ENCODE measurements at regions not wholly inside any gene's neighbourhood (a gene's known extent, or its start where the extent isn't known, plus 50 kb on each side); places are given as distances from the start of the nearest gene placed in this dataset.

GRCh38 chr2:37544591-37545031, 126.8 kb downstream of the CDC42EP3 start:
- Histone ChIP-seq H3K56ac (replicated peaks; ENCODE audit: insufficient read length, low read depth, low read length) (no peak overlapping the region), H3K4me1 (replicated peaks in 1 of 4; ENCODE audit: control insufficient read depth in 3 of 4, insufficient read depth in 4 of 4, low read length in 3 of 4) (0 out of 7 replicates have a peak, but pooled peaks cover 0 to 3% (median 0%) of the 10 kb centered on the region in 4 experiments), H2BK5ac (ENCODE audit: low read depth, low read length) (no peak overlapping the region), H3K18ac (ENCODE audit: extremely low read depth, low read length) (no peak overlapping the region), H3K23me2 (ENCODE audit: low read depth, low read length) (no peaks in the 10 kb centered on the region), H3K4me3 (ENCODE audit: extremely low read depth in 1 of 4, insufficient read depth in 2 of 4, low read depth in 3 of 4, low read length in 4 of 4) (no peak overlapping the region), H2AK5ac (ENCODE audit: low read depth, low read length) (no peak overlapping the region), H3K9me3 (ENCODE audit: insufficient read depth in 2 of 2, low read depth in 1 of 2, low read length in 1 of 2) (no peaks in the 10 kb centered on the region), H4K5ac (ENCODE audit: insufficient read length, low read depth, low read length) (no peak overlapping the region), H2BK12ac (ENCODE audit: low read depth, low read length) (no peak overlapping the region), H3K79me2 (ENCODE audit: control insufficient read depth in 1 of 2, insufficient read depth in 2 of 2, low read length in 2 of 2) (no peaks in the 10 kb centered on the region), H3K4me2 (ENCODE audit: insufficient read depth in 1 of 2, low read depth in 2 of 2, low read length in 2 of 2) (no peak overlapping the region), H2BK15ac (ENCODE audit: low read length) (no peak overlapping the region), H3K9ac (replicated peaks in 1 of 4; ENCODE audit: extremely low read depth in 1 of 4, low read depth in 3 of 4, low read length in 3 of 4) (no peak overlapping the region), H4K8ac (ENCODE audit: extremely low read depth, insufficient read depth, low read length) (no peak overlapping the region), H3K23ac (ENCODE audit: insufficient read length) (no peak overlapping the region), H3K79me1 (ENCODE audit: low read depth, low read length) (no peaks in the 10 kb centered on the region), H4K20me1 (replicated peaks in 1 of 2; ENCODE audit: control insufficient read depth in 1 of 2, insufficient read depth in 2 of 2, low read length in 2 of 2) (no peaks in the 10 kb centered on the region), H2BK20ac (ENCODE audit: low read length) (no peak overlapping the region), H3K4ac (replicated peaks; ENCODE audit: insufficient read length, low read depth, low read length) (no peak overlapping the region), H4K91ac (replicated peaks; ENCODE audit: insufficient read length, low read length) (no peak overlapping the region), H2AFZ (ENCODE audit: low read length) (no peak overlapping the region), H3K36me3 (ENCODE audit: control insufficient read depth in 2 of 4, insufficient read depth in 4 of 4, low read length in 3 of 4) (no peaks in the 10 kb centered on the region), H3K27me3 (replicated peaks in 1 of 4; ENCODE audit: control insufficient read depth in 3 of 4, extremely low read depth in 1 of 4, insufficient read depth in 3 of 4, low read length in 3 of 4) (no peaks in the 10 kb centered on the region), H2BK120ac (replicated peaks; ENCODE audit: low read depth, low read length) (no peak overlapping the region), H3K27ac (ENCODE audit: low read depth, low read length) (no peak overlapping the region), H3K14ac (ENCODE audit: insufficient read length) (no peak overlapping the region)
- no peak for TF ChIP-seq TEAD4 (IDR thresholded peaks at IDR 0.05; ENCODE audit: low read depth, low read length)
- no peak for TF ChIP-seq RBBP5 (IDR thresholded peaks at IDR 0.05; ENCODE audit: borderline replicate concordance, low read depth, low read length)
- no peak for TF ChIP-seq TAF7 (optimal IDR thresholded peaks at IDR 0.05; ENCODE audit: borderline replicate concordance, low read depth, low read length)
- DNase-seq (ENCODE audit: low read depth in 1 of 2, low spot score in 2 of 2) (no peak), FAIRE-seq (no peak)
- ChIA-PET POLR2A (ENCODE audit: partially characterized antibody) (no interaction called here), CTCF (ENCODE audit: partially characterized antibody) (interaction anchor here (1.2 kb wide), 1 partner anchor 9 kb away, joined by 3 read pairs; no protein-coding TSS in a partner anchor)
- WGBS, 2 experiments (ENCODE audit: extremely low coverage in 1 of 2, insufficient coverage in 1 of 2, insufficient read length in 1 of 2, insufficient replicate concordance in 2 of 2, low coverage in 1 of 2, low lambda C conversion rate in 2 of 2, missing lambda C conversion rate in 1 of 2), result 89% methylated on average over 1 of the region's 1 CpG; no CpG with 5 or more reads in 1 of the 2 experiments

All from H1 (cell line).